ENCODE measurements at regions not wholly inside any gene's neighbourhood (a gene's known extent, or its start where the extent isn't known, plus 50 kb on each side); places are given as distances from the start of the nearest gene placed in this dataset.

DNA sequence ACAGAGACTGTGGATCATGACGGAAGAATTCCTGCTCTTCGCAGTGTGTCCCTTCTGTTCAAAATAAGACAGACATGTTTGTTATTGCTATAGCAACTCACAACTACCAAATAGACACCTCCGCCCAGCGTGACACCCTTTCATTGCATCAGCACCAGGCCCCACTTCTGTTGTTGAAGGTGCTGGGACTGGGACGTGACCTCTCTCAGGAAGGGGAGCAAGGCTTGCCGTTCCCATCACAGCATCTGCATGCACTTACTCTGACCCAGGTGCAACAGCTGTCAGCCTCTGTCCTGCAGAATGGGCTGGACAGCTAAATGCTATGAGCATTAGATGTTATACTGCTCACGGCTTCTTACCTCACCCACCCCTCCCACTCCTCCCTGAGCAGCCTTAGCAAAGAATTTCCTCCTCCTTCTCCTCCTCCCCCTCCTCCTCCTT is 94.1 kb downstream of the DACT2 start:
- TF ChIP-seq TOX (CRISPR knock-in tag; IDR thresholded peaks at IDR 0.05; ENCODE audit: borderline replicate concordance) (no peak), CSDC2 (CRISPR knock-in tag; IDR thresholded peaks at IDR 0.05) (no peak), ZNF565 (CRISPR knock-in tag; conservative IDR thresholded peaks at IDR 0.05; ENCODE audit: low read depth) (no peak), ARNTL (CRISPR knock-in tag; IDR thresholded peaks at IDR 0.05; ENCODE audit: borderline replicate concordance, low read depth) (no peak), SNAI2 (CRISPR knock-in tag; IDR thresholded peaks at IDR 0.05) (no peak), OSR1 (CRISPR knock-in tag; IDR thresholded peaks at IDR 0.05) (no peak), ZC3H10 (CRISPR knock-in tag; IDR thresholded peaks at IDR 0.05) (no peak)
- TF ChIP-seq, protein P1, sequence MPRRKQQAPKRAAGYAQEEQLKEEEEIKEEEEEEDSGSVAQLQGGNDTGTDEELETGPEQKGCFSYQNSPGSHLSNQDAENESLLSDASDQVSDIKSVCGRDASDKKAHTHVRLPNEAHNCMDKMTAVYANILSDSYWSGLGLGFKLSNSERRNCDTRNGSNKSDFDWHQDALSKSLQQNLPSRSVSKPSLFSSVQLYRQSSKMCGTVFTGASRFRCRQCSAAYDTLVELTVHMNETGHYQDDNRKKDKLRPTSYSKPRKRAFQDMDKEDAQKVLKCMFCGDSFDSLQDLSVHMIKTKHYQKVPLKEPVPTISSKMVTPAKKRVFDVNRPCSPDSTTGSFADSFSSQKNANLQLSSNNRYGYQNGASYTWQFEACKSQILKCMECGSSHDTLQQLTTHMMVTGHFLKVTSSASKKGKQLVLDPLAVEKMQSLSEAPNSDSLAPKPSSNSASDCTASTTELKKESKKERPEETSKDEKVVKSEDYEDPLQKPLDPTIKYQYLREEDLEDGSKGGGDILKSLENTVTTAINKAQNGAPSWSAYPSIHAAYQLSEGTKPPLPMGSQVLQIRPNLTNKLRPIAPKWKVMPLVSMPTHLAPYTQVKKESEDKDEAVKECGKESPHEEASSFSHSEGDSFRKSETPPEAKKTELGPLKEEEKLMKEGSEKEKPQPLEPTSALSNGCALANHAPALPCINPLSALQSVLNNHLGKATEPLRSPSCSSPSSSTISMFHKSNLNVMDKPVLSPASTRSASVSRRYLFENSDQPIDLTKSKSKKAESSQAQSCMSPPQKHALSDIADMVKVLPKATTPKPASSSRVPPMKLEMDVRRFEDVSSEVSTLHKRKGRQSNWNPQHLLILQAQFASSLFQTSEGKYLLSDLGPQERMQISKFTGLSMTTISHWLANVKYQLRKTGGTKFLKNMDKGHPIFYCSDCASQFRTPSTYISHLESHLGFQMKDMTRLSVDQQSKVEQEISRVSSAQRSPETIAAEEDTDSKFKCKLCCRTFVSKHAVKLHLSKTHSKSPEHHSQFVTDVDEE (CRISPR knock-in tag; IDR thresholded peaks at IDR 0.05): no peak
- TF ChIP-seq, protein P2, sequence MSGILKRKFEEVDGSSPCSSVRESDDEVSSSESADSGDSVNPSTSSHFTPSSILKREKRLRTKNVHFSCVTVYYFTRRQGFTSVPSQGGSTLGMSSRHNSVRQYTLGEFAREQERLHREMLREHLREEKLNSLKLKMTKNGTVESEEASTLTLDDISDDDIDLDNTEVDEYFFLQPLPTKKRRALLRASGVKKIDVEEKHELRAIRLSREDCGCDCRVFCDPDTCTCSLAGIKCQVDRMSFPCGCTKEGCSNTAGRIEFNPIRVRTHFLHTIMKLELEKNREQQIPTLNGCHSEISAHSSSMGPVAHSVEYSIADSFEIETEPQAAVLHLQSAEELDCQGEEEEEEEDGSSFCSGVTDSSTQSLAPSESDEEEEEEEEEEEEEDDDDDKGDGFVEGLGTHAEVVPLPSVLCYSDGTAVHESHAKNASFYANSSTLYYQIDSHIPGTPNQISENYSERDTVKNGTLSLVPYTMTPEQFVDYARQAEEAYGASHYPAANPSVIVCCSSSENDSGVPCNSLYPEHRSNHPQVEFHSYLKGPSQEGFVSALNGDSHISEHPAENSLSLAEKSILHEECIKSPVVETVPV (CRISPR knock-in tag; IDR thresholded peaks at IDR 0.05): no peak
- no peak for ATAC-seq

DNA sequence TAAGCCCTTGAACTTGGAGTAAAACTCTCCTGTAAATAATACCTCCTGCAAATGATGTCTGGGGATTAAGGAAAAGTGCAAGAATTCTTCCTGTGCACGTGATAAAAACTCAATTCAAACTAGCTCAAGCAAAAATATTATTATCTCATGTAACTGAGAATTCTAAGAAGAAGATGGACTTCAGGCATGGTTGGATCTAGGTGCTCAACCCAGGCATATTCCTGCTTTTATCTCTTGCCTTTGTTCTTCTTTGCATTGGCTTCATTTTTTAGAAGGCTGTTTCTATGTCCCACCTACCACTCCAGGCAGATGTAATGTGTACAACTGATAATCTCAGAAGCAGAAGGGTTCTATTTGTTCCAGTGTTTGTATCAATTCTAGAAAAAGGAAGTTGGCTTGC is 95.8 kb downstream of the DACT2 start:
- TF ChIP-seq ZFP30 (CRISPR knock-in tag; IDR thresholded peaks at IDR 0.05): no peak
- no peak for TF ChIP-seq ZFP3 (CRISPR knock-in tag; IDR thresholded peaks at IDR 0.05)
- no peak for TF ChIP-seq OSR1 (CRISPR knock-in tag; IDR thresholded peaks at IDR 0.05)
- TF ChIP-seq, protein P3, sequence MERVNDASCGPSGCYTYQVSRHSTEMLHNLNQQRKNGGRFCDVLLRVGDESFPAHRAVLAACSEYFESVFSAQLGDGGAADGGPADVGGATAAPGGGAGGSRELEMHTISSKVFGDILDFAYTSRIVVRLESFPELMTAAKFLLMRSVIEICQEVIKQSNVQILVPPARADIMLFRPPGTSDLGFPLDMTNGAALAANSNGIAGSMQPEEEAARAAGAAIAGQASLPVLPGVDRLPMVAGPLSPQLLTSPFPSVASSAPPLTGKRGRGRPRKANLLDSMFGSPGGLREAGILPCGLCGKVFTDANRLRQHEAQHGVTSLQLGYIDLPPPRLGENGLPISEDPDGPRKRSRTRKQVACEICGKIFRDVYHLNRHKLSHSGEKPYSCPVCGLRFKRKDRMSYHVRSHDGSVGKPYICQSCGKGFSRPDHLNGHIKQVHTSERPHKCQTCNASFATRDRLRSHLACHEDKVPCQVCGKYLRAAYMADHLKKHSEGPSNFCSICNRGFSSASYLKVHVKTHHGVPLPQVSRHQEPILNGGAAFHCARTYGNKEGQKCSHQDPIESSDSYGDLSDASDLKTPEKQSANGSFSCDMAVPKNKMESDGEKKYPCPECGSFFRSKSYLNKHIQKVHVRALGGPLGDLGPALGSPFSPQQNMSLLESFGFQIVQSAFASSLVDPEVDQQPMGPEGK (CRISPR knock-in tag; IDR thresholded peaks at IDR 0.05; ENCODE audit: borderline replicate concordance): no peak
- TF ChIP-seq TOX (CRISPR knock-in tag; IDR thresholded peaks at IDR 0.05; ENCODE audit: borderline replicate concordance): no peak
- TF ChIP-seq GLIS3 (CRISPR knock-in tag; IDR thresholded peaks at IDR 0.05): no peak
- no peak for TF ChIP-seq ZNF8 (CRISPR knock-in tag; IDR thresholded peaks at IDR 0.05)
- no peak for TF ChIP-seq BACH2 (CRISPR knock-in tag; IDR thresholded peaks at IDR 0.05; ENCODE audit: borderline replicate concordance)
- TF ChIP-seq PPARA (CRISPR knock-in tag; IDR thresholded peaks at IDR 0.05; ENCODE audit: borderline replicate concordance): no peak
- ATAC-seq: no peak

DNA sequence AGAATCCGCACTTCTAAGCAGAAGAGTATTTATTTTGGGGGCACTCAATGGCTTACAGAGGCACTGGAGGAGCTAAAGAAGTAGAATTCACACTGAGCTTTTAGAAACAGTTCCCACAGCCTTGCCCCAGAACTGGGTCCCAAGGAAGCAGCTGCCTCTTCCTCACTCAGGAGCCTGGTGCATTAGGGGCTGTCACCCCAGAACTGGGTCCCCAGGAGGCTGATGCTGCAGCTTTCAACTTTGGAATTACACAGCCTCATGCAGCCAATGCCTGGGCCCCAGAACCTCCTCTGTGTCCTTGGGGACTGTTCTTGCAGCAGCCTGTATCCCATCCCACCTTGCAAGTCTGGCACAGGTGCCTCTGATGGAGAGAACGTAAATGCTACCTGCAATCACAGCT is 96.4 kb downstream of the DACT2 start:
- no peak for ATAC-seq

More for the DNA sequence above, 96.4 kb downstream of the DACT2 start:
- TF ChIP-seq ZNF565 (CRISPR knock-in tag; conservative IDR thresholded peaks at IDR 0.05; ENCODE audit: low read depth): no peak
- no peak for TF ChIP-seq TOX (CRISPR knock-in tag; IDR thresholded peaks at IDR 0.05; ENCODE audit: borderline replicate concordance)
- TF ChIP-seq, protein P4, sequence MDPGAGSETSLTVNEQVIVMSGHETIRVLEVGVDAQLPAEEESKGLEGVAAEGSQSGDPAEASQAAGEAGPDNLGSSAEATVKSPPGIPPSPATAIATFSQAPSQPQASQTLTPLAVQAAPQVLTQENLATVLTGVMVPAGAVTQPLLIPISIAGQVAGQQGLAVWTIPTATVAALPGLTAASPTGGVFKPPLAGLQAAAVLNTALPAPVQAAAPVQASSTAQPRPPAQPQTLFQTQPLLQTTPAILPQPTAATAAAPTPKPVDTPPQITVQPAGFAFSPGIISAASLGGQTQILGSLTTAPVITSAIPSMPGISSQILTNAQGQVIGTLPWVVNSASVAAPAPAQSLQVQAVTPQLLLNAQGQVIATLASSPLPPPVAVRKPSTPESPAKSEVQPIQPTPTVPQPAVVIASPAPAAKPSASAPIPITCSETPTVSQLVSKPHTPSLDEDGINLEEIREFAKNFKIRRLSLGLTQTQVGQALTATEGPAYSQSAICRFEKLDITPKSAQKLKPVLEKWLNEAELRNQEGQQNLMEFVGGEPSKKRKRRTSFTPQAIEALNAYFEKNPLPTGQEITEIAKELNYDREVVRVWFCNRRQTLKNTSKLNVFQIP (CRISPR knock-in tag; IDR thresholded peaks at IDR 0.05; ENCODE audit: borderline replicate concordance, low read depth): no peak
- no peak for TF ChIP-seq ZFP30 (CRISPR knock-in tag; IDR thresholded peaks at IDR 0.05)
- TF ChIP-seq TCF4 (CRISPR knock-in tag; IDR thresholded peaks at IDR 0.05; ENCODE audit: borderline replicate concordance): no peak
- no peak for TF ChIP-seq ISL1 (CRISPR knock-in tag; IDR thresholded peaks at IDR 0.05)
- no peak for TF ChIP-seq BACH2 (CRISPR knock-in tag; IDR thresholded peaks at IDR 0.05; ENCODE audit: borderline replicate concordance)
- no peak for TF ChIP-seq OSR1 (CRISPR knock-in tag; IDR thresholded peaks at IDR 0.05)
- no peak for TF ChIP-seq ZNF8 (CRISPR knock-in tag; IDR thresholded peaks at IDR 0.05)
- TF ChIP-seq ESRRG (CRISPR knock-in tag; IDR thresholded peaks at IDR 0.05): no peak
- TF ChIP-seq CSDC2 (CRISPR knock-in tag; IDR thresholded peaks at IDR 0.05): no peak
- TF ChIP-seq, protein P1 (CRISPR knock-in tag; IDR thresholded peaks at IDR 0.05): no peak
- no peak for TF ChIP-seq SNAI2 (CRISPR knock-in tag; IDR thresholded peaks at IDR 0.05)
- TF ChIP-seq RARB (CRISPR knock-in tag; IDR thresholded peaks at IDR 0.05): no peak
- TF ChIP-seq PPARA (CRISPR knock-in tag; IDR thresholded peaks at IDR 0.05; ENCODE audit: borderline replicate concordance): no peak
- TF ChIP-seq, protein P2 (CRISPR knock-in tag; IDR thresholded peaks at IDR 0.05): no peak

All from SK-N-SH treated with all-trans-retinoic acid at 6 μM for 48 hours (cell line).